ENCODE measurements at regions not wholly inside any gene's neighbourhood (a gene's known extent, or its start where the extent isn't known, plus 50 kb on each side); places are given as distances from the start of the nearest gene placed in this dataset.

DNA sequence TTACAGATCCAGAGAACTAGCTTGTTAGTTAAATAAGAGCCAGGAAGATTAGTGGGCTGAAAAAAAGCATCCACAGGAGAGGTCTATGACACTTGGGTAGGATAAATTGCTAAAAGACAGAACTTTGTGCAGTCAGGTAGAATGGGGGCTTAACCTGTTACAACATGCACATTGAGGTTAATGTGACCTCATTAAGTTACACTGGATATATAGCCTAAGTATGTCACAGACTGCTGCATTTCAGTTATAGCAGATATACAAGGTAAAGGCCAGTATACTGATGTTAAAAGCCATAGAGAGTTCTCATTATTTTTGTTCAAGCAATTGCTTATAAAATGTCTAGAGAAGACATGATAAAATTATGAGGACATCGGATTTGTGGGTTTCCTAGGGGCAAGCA is 1179.9 kb upstream of the PCDH9 start:
- TF ChIP-seq, protein P1, sequence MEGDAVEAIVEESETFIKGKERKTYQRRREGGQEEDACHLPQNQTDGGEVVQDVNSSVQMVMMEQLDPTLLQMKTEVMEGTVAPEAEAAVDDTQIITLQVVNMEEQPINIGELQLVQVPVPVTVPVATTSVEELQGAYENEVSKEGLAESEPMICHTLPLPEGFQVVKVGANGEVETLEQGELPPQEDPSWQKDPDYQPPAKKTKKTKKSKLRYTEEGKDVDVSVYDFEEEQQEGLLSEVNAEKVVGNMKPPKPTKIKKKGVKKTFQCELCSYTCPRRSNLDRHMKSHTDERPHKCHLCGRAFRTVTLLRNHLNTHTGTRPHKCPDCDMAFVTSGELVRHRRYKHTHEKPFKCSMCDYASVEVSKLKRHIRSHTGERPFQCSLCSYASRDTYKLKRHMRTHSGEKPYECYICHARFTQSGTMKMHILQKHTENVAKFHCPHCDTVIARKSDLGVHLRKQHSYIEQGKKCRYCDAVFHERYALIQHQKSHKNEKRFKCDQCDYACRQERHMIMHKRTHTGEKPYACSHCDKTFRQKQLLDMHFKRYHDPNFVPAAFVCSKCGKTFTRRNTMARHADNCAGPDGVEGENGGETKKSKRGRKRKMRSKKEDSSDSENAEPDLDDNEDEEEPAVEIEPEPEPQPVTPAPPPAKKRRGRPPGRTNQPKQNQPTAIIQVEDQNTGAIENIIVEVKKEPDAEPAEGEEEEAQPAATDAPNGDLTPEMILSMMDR (IDR thresholded peaks at IDR 0.05): no peak
- TF ChIP-seq POLR2AphosphoS5 (IDR thresholded peaks at IDR 0.05): no peak
- TF ChIP-seq POLR2A (IDR thresholded peaks at IDR 0.05): no peak
